Glomerular endothelial cell (primary cell): ENCODE measurements at regions not wholly inside any gene's neighbourhood (a gene's known extent, or its start where the extent isn't known, plus 50 kb on each side); places are given as distances from the start of the nearest gene placed in this dataset.

Experiments
- DNase-seq: peaks from one replicate; pipeline ENCODE4 v3.0.0-alpha.2; 2011; ENCODE audit warnings: low read depth, low spot score; ENCODE audit errors: extremely low read depth

DNA sequence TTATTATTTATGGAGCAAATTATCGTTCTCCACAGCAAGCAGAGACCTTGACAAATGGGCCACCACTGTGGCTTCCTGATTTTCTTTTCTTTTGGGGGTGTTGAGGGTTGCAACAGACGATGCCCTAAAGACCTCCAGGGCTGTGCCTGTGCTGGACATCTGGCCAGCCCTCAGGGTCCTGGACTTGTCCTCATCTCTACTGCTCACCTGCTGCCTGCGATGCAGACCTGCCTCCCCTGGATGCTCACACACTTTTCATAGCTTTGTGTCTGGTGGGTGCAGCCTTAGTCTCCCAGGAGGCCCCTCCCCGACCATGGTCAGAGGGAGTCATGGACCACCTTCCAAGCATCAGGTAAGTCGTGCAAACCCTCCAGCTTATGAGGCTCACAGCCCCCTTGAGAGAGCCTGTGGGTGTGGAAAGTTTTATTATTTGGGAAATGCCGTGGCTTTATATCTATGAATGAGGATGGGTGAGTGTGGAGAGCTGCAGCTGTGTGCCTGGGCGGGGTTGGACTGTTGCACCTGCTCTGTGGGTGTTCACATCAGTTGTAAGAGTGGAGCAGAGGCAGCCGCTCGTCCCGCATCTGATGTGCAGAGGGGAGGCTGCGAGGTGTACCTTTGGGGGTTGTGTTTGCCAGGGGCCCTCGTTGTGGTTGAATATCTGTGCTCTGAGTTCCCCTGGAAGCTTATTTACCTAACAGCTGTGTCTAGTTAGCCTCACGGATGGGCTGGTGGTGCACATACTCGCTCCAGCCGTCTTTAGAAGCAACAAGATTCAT lies 126.3 kb upstream of the IRX4 start:
- DNase-seq, result no peak

DNA sequence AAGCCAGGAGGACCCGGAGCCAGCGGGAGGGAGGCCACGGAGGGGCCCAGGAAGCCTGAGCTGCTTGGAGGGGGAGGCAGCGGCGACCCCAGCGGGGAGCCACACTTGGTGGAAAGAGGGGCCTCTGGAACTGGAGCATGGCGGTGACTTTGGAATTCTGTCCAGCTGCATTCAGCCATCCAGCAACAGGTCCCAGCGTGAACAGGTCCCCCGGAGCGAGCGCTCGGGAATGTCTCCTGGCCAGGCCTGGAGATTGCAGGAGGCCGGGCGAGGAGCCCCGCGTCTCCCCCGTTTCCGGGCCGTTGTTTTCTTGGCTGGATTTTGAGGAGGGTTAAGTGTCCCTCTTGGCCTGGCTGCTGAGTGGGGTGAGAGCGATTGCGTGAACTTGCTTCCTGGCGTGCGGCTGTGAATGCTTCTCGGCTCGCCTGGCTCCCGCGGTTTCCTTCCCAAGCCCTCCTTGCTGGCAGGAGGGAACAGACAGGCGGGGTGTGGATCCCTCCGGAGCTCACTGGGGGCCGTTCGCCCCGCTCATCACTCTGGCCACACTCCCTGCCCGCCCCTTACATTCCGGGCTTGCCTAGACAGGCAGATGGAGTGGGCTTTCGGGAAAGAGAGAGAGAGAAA lies 125.3 kb upstream of the IRX4 start:
- DNase-seq, result no peak

DNA sequence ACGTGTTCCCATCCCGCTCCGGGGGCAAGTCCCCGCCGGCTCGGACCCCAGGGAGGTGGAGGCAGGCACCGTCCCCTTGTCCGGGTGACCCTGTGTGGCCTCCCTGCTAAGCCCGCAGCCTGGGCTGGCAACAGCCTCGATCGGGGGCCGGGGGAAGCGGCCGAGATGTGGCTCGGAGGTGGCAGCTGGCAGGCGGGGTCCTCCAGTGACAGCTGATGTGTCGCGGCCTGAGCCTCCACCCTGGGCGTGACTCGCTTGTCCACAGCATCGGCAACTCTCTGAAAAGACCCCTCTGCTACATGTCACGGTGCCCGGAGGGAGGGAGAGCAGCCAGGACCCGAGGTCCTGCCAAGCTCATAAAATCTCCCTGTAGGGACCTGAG lies 124.8 kb upstream of the IRX4 start:
- no peak for DNase-seq

DNA sequence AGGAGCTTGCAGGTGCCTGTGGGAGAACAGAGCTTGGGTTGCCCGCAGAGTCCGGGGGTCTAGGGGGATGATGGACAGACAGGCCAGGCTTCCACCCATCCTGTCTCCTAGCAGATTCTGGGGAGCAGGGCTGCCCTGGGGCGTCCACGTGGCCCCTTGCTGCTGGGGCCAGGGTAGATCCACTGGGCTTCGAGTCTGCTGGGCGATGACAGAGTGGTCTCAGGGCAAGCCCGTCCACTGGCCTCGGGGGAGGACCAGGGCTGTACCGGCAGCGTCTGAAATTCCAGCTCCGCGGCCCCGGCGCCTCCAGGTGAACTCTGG lies 124.2 kb upstream of the IRX4 start:
- DNase-seq, result no peak

DNA sequence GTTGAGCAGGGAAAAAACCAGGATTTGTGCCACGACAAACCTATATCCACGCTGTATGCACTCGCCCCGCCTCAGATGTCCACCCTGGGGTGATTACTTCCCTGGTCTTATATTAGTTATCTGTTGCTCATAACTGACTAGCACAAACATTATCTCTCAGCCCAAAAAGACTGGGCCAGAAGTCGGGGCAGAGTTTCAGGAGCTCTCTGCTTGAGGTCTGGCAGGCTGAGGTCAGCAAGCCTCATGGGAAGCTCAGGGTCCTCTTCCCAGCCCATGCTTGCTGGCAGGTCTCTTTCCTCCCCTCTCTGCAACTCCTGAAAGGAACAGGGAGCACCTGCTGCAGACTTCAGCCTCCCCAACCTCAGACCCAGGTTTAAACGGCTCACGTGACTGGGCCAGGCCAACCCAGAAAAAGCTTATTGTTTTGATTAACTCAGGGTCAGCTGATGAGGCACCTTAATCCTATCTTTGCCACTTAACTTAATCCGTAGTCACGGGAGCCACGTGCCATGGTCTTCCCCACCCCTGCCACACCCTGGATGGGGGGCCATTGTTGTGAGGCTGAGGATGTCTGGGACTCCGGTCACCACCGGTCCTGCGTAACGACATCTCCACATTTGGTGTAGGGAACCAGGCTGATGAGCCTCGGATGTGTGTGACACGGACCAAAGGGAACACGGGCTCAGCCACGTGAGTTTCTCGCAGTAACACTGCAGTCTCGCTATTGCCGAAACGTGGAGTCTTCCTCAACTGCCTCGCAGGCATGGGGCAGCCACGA lies 123.7 kb upstream of the IRX4 start:
- no peak for DNase-seq

DNA sequence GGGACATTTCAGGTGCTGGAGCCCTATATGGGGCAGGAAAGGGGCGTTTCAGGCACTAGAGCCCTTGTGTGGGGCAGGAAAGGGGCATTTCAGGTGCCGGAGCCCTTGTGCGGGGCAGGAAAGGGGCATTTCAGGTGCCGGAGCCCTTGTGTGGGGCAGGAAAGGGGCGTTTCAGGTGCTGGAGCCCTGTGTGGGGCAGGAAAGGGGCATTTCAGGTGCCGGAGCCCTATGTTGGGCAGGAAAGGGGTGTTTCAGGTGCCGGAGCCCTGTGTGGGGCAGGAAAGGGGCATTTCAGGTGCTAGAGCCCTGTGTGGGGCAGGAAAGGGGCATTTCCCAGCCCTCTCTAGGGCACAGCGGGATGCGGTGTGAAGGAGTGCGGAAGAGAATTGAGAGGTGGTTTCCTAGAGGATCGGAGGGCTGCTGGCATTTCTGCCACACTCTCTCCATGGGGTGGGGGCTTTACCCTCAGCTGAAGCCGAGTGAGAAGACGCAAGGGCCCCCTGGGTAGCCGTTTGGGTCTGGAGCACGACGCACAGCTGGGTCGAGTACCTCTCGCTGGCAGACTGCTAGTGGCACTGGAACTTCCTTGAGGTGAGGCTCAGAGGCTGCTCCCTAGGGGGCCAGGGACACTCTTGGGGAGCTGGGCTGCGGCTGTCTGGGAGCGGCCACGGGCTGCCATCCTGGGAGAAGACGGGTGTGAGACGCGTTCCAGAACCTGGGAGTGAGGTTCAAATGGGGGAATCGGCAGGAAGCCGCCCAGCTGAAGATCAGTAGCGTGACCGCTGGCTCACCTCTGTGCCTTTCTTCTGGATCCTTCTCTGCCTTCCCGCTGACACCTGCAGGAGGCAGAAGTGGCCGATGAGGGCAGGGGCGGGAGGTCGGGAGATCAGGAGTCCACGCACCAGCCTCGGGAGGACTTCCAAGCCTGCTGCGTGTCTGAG lies 122.6 kb upstream of the IRX4 start:
- DNase-seq, result no peak

DNA sequence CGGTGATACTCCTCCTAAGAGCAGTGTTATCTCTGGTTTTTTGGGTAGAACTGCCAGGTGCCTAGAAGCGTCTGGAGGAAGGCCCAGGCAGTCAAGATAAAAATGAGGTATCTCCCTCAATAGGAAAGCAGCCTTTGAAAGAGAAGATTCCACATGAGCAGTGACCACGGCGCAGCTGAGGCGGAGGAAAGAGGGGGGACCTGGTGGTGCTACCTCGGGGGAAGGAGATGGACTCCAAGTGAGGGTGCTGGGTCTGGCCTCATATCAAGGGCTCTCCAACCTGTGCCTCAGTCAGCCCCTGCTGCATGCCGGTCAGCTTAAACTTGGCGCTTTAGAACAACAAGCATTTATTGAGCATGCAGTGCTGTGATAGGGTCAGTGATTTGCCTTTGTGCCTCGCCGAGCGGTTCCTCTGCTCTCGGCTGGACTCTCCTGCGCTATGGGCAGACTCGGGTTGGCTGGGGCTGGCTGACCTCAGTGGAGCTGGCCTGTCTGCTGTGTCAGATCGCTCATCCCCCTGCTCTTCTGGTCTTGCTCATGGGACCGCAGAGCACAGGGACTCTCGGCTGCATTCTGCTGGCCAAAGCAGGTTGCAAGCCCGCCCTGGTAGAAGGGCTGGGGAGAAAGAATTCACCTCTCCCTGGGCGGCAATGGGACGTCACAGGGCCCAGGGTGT lies 121.1 kb upstream of the IRX4 start:
- DNase-seq, result no peak

DNA sequence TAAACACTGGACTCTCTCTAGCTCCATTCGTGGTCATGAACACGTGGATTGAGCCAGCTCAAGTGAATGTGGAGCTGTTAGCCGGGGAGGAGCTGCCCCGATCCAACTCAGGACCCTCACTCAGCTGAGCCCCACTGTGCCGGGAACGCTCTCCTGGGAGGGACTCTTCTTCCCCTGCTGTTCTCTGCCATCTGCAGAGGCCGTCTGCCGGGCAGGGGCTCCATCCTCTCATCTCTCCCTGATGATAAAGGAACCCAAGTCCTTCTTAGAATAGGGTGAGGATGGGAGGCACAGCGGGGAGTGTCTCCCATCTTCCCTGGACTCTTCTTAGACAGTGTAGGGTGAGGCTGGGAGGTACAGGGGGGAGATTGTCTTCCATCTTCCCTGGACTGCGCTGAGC lies 120.5 kb upstream of the IRX4 start:
- DNase-seq, result no peak

DNA sequence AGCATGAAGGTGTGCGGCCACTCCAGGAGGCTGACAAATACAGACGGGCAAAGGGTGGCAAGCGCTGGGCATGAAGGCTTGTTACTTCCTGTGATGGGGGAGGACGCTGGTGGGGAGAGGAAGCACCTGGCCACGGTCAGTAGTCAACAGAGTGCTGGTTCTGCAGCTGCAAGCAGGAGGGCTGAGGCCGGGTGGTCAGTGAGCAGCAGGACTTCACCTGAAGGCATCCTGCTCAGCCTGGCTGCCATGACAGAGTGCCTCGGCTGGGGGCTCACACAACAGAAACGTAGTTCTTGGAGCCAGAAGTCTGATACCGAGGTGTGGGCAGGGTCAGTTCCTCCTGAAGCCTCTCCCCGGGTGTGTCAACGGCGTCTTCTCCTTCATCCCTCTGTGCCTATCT lies 118.6 kb upstream of the IRX4 start:
- no peak for DNase-seq

DNA sequence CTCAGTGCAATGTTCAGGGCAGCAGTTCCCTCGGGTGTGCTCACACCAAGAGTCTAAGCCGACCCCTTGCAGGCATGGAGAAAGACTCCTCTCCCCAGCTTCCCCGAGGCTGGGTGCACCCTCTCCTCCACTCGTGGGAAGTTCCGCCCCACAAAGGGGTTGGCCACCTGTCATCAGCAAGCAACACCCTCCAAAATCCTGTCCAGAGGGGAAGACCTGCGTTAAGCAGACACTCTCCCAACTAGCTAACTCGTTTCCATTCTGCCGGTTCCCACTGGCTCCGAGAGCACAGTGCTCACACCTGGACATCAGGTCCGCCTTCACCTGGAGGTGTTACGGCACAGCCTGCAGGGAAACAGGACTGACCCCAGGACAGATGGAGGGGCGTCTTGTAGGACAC lies 117.9 kb upstream of the IRX4 start:
- DNase-seq, result no peak

DNA sequence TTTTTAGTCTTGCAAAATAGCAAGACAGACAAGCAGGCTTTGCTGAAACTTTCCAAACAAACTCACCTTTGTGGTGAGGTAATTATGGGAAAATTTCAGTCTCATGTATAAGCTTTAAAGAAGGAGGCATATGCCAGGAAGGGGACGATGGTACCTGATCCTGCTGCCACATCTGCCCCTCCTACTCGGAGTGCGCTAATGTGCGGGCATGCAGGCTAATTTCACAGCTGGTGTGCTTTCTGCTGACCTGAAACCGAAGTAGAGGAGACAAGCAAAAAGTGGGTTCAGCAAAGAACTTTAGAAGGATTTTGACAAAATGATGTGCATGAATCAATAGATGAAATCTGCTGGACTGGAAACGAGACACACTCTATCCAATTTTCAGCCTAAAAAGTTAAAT lies 117.1 kb upstream of the IRX4 start:
- DNase-seq, result no peak

DNA sequence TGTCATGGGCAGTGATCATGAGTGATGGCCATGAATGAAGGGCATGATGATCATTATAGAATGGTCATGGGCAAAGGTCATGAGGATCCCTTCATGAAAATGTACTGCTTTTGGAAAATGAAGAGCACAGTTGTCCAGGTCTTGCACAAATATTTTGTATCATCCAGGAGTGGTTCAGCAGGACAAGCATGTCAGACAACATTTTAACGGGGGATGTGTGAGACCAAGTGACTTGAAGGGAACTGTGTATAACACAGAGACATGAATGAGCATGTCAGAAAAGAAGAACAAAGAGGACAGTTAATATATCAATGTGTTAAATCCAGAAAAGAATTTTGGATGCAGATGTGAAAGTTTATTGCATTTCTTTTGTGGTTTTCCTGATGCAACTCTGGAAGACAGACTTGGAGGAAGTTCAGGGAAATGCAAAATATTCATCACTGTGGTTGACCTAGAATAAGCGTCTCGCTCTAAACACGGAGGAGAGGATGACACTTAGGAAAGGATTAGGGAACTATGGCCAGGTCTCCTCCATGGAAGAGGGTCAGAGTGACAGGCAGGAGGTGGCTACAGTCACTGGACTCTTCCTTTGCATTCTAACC lies 116.1 kb upstream of the IRX4 start:
- DNase-seq, result no peak

DNA sequence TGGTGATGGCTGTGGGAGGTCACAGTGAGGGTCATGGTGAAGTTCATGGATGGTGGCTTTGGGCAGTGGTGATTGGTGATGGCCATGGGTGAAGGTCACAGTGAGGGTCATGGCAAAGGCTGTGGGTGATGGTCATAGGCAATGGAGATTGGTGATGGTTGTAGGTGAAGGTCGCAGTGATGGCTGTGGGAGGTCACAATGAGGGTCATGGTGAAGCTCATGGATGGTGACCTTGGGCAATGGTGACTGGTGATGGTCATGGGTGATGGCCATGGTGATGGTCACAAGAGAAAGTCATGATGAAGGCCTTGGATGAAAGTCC lies 115.6 kb upstream of the IRX4 start:
- no peak for DNase-seq

DNA sequence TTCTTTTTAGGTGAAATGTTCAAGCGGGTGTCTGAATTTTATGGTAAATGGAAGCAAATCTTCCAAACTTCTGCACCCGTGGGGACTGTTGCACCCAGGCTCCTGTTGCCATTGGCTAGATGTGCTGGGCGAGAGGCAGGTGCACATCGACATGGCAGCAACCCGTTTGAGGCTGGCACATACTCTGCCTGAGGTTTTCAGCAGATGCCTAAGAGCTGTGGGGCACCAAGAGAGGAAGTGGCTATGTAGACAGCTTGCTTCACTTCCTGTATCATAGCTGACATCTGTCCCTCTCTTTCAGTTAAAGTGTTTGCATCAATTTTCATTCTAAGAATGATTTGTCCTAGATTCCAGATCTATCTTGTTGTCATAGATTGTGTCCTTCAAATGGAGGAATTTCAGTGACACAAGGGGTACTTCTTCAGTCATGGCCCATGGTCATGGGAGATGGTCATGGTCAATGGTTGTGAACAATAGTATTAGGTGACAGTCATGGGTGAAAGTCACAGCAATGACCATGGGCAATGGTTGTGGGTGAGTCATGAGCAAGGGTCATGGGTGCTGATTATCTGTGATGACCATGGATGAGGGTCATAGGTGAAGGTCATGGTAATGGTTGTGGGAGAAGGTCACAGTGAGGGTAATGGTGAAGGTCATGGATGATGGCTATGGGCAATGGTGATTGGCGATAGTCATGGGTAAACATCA lies 115.1 kb upstream of the IRX4 start:
- no peak for DNase-seq

DNA sequence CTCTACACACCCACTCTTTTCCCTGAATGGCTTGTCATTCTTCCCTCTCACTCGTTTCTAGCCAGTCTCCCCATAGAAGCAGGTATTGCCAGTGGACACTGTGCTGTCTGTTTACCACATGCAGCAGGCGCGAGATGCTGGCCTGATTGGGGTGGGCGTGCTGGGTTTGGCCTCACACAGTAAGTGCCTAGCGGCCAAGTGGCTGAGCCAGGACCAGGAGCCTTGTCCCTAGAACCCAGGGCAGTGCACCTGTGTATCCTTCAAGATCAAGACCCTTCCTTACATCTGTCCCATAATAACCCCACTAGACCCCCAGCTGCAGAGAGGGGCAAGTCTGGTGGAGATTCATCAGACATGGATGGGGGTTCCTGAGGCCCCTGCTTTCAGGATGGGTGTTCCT lies 112.8 kb upstream of the IRX4 start:
- no peak for DNase-seq

DNA sequence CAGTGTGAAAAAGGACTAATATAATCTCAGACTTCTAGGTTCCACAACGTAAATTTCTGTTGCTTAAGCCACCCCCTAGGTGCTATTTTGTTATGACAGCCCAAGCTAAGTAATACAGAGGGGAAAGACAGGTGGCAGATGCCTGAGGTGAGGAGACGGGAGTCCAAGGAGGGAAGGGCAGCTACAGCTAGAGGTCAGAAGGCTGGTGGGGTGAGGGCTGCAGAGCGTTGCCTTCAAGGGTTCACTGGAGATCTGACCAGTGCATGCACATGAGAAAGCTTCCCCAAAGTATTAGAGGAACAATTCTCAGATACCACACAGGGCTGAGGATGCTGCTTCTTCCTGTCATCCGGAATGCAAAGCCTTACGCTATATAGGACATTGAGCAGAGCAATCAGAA lies 104.7 kb upstream of the IRX4 start:
- no peak for DNase-seq

DNA sequence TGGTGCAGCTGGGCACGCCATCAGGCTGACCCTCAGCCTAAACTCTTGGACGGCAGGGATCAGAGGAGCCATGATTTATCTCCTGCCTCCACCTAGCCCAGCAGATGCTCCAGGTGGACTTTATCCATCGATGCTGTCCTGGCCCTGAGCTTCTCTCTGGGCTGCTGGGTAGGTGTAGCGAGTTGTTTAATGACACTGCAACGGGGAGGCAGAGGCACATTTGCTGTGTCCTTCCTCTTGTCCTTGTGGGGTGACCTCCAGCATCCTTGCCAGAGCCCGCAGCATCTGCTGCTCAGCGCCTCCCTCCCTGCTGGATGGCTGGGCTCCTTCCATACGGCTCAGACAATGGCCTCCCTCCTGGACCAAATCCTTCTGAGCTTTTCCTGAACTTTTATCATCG lies 103.1 kb upstream of the IRX4 start:
- DNase-seq, result no peak

DNA sequence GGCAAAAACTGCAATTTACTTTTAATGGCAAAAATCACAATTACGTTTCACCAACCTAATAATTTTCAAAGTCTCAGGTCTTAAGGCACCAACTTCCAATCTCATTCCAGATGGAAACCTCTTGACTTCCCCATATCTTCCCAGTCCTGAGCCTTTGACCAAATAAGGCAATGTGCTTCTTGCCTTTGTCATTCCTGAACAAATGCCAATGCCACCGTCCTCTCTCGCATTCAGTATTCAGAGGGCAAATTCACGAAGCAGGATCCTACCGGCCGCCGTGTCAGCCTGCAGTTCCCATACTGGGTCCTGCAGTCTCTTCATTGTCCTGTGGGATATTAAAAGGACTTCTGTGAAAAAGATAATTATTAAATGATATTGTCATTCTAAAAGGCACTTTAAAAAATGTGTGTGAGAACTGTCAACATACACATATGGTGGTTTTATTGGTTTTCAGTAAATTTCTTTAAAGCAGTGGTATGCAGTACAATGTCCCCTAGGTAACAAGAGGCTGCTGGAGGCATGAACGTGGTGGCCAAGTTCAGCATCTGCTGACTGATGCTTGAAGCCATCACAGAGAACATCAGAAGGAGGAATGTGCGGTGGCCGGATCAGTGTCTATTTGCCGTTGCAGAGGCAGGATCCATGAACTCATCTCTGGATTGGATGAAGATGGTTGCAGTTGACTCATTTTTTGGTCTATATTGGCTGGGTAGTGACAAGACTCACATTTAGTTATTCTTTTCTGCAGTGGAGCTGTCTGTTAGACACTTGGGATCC lies 101.4 kb upstream of the IRX4 start:
- DNase-seq, result no peak

DNA sequence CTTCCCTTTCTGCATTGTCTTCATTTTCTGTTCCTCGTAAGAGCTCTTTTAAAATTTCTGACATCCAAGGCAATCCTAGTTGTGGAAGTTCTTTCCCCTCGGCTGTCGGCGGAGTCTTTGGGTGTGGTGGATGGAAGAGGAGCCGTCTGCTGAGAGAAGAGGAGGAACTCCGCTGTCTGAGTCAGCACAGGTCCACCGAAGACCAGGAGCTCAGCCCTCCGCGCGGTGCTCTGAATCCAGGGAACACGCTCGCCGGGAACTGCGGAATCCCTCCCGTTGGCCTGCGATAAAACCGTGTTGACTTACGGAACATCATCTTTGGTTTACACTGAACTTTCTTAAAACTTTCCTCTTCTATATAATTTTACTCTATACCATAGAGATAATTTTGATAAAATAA lies 100.7 kb upstream of the IRX4 start:
- no peak for DNase-seq
